ENCODE measurements at regions not wholly inside any gene's neighbourhood (a gene's known extent, or its start where the extent isn't known, plus 50 kb on each side); places are given as distances from the start of the nearest gene placed in this dataset.

- TF ChIP-seq CEBPB (IDR thresholded peaks at IDR 0.05): no peak
- no peak for TF ChIP-seq REST (IDR thresholded peaks at IDR 0.05; ENCODE audit: low read depth)
- TF ChIP-seq TAF1 (IDR thresholded peaks at IDR 0.05; ENCODE audit: low read depth): no peak
- TF ChIP-seq NFIC (IDR thresholded peaks at IDR 0.05): no peak
- no peak for TF ChIP-seq TEAD4 (IDR thresholded peaks at IDR 0.05)
- no peak for TF ChIP-seq YY1 (IDR thresholded peaks at IDR 0.05; ENCODE audit: low read depth)
- TF ChIP-seq ZBTB7A (IDR thresholded peaks at IDR 0.05; ENCODE audit: low read depth): no peak
- no peak for TF ChIP-seq RAD21 (IDR thresholded peaks at IDR 0.05; ENCODE audit: low read depth)
- TF ChIP-seq CREB1 (IDR thresholded peaks at IDR 0.05; ENCODE audit: low read depth): no peak
- TF ChIP-seq EGR1 (IDR thresholded peaks at IDR 0.05): no peak
- TF ChIP-seq FOXM1 (IDR thresholded peaks at IDR 0.05; ENCODE audit: borderline replicate concordance, low read depth): no peak
- TF ChIP-seq EP300 (IDR thresholded peaks at IDR 0.05; ENCODE audit: borderline replicate concordance): no peak
- no peak for TF ChIP-seq MAX (IDR thresholded peaks at IDR 0.05)
- no peak for TF ChIP-seq USF1 (IDR thresholded peaks at IDR 0.05)
- TF ChIP-seq TCF12 (IDR thresholded peaks at IDR 0.05; ENCODE audit: low read depth): no peak
Measured at GRCh38 chr12:127300075-127300474, 966.9 kb upstream of the TMEM132C start.

GRCh38 chr12:127300753-127301152 lies 966.2 kb upstream of the TMEM132C start:
- TF ChIP-seq EGR1 (IDR thresholded peaks at IDR 0.05): no peak
- no peak for TF ChIP-seq CEBPB (IDR thresholded peaks at IDR 0.05)
- no peak for TF ChIP-seq NFIC (IDR thresholded peaks at IDR 0.05)
- TF ChIP-seq USF1 (IDR thresholded peaks at IDR 0.05): no peak
- TF ChIP-seq FOXM1 (IDR thresholded peaks at IDR 0.05; ENCODE audit: borderline replicate concordance, low read depth): no peak
- TF ChIP-seq REST (IDR thresholded peaks at IDR 0.05; ENCODE audit: low read depth): no peak
- no peak for TF ChIP-seq TAF1 (IDR thresholded peaks at IDR 0.05; ENCODE audit: low read depth)
- no peak for TF ChIP-seq MAX (IDR thresholded peaks at IDR 0.05)
- TF ChIP-seq TEAD4 (IDR thresholded peaks at IDR 0.05): no peak
- no peak for TF ChIP-seq EP300 (IDR thresholded peaks at IDR 0.05; ENCODE audit: borderline replicate concordance)
- TF ChIP-seq ZBTB7A (IDR thresholded peaks at IDR 0.05; ENCODE audit: low read depth): no peak
- TF ChIP-seq TCF12 (IDR thresholded peaks at IDR 0.05; ENCODE audit: low read depth): no peak
- TF ChIP-seq RAD21 (IDR thresholded peaks at IDR 0.05; ENCODE audit: low read depth): no peak
- TF ChIP-seq YY1 (IDR thresholded peaks at IDR 0.05; ENCODE audit: low read depth): no peak
- no peak for TF ChIP-seq CREB1 (IDR thresholded peaks at IDR 0.05; ENCODE audit: low read depth)

- TF ChIP-seq EGR1 (IDR thresholded peaks at IDR 0.05) (no peak), USF1 (IDR thresholded peaks at IDR 0.05) (no peak)
Measured at GRCh38 chr12:127301876-127302275, 965.1 kb upstream of the TMEM132C start.

GRCh38 chr12:127304751-127305725 lies 961.9 kb upstream of the TMEM132C start:
- TF ChIP-seq NFIC (IDR thresholded peaks at IDR 0.05) (no peak), REST (IDR thresholded peaks at IDR 0.05; ENCODE audit: low read depth) (no peak), TAF1 (IDR thresholded peaks at IDR 0.05; ENCODE audit: low read depth) (no peak), YY1 (IDR thresholded peaks at IDR 0.05; ENCODE audit: low read depth) (no peak), CEBPB (IDR thresholded peaks at IDR 0.05) (no peak), FOXM1 (IDR thresholded peaks at IDR 0.05; ENCODE audit: borderline replicate concordance, low read depth) (no peak), CREB1 (IDR thresholded peaks at IDR 0.05; ENCODE audit: low read depth) (no peak), TEAD4 (IDR thresholded peaks at IDR 0.05) (no peak), RAD21 (IDR thresholded peaks at IDR 0.05; ENCODE audit: low read depth) (no peak), EP300 (IDR thresholded peaks at IDR 0.05; ENCODE audit: borderline replicate concordance) (no peak), TCF12 (IDR thresholded peaks at IDR 0.05; ENCODE audit: low read depth) (no peak)
